Immature natural killer cell (primary cell): ENCODE measurements at regions not wholly inside any gene's neighbourhood (a gene's known extent, or its start where the extent isn't known, plus 50 kb on each side); places are given as distances from the start of the nearest gene placed in this dataset.

Source experiments
- DNase-seq, 3 donors: peaks; one replicate each; pipeline ENCODE4 v3.0.0; 2022; ENCODE audit warnings: mixed read lengths in 1 of 3
- H3K27ac Mint-ChIP-seq, 6 donors: one replicate each; pipeline ENCODE4 v1.8.0; 2020; ENCODE audit warnings: mixed read lengths in 6 of 6, mild to moderate bottlenecking in 5 of 6, inconsistent platforms in 4 of 6, moderate library complexity in 3 of 6
- H3K27me3 Mint-ChIP-seq, 3 donors: one replicate each; pipeline ENCODE4 v1.8.0; 2020 to 2021; ENCODE audit warnings: low read depth in 3 of 3, mild to moderate bottlenecking in 3 of 3, mixed read lengths in 3 of 3, moderate library complexity in 3 of 3, inconsistent platforms in 1 of 3
- H3K36me3 Mint-ChIP-seq, 3 donors: one replicate each; pipeline ENCODE4 v1.8.0; 2020; ENCODE audit warnings: mixed read lengths in 3 of 3, inconsistent platforms in 2 of 3, mild to moderate bottlenecking in 2 of 3
- H3K4me1 Mint-ChIP-seq, 2 donors: one replicate each; pipeline ENCODE4 v1.8.0; 2020; ENCODE audit warnings: inconsistent platforms in 2 of 2, mild to moderate bottlenecking in 2 of 2, mixed read lengths in 2 of 2, moderate library complexity in 1 of 2
- H3K4me3 Mint-ChIP-seq, 5 donors: one replicate each; pipeline ENCODE4 v1.8.0; 2020; ENCODE audit warnings: mild to moderate bottlenecking in 5 of 5, mixed read lengths in 5 of 5, inconsistent platforms in 3 of 5, moderate library complexity in 3 of 5
- H3K9me3 Mint-ChIP-seq, 6 donors: one replicate each; pipeline ENCODE4 v1.8.0; 2020; ENCODE audit warnings: mild to moderate bottlenecking in 6 of 6, mixed read lengths in 6 of 6, inconsistent platforms in 4 of 6, moderate library complexity in 3 of 6

GRCh38 chr13:111924678-111925075 is 142.3 kb upstream of the SOX1 start:
- Mint-ChIP-seq H3K4me3 (no peak overlapping the region), H3K27ac (no peak overlapping the region), H3K27me3 (peaks cover 0 to 3% (median 0%) of the 10 kb centered on the region in 3 donors), H3K9me3 (no peaks in the 10 kb centered on the region), H3K36me3 (no peaks in the 10 kb centered on the region), H3K4me1 (no peaks in the 10 kb centered on the region)
- no peak for DNase-seq

GRCh38 chr13:111925146-111925875 is 141.6 kb upstream of the SOX1 start:
- Mint-ChIP-seq H3K36me3 (no peaks in the 10 kb centered on the region), H3K4me1 (no peaks in the 10 kb centered on the region), H3K27ac (peak overlapping the region in 1 of 6 donors; percentile 73), H3K27me3 (peaks cover 0 to 3% (median 0%) of the 10 kb centered on the region in 3 donors), H3K9me3 (no peaks in the 10 kb centered on the region), H3K4me3 (no peak overlapping the region)
- no peak for DNase-seq

- H3K9me3 Mint-ChIP-seq = no peaks in the 10 kb centered on the region
- DNase-seq = no peak
- no peaks in the 10 kb centered on the region for H3K4me1 Mint-ChIP-seq
- H3K27ac Mint-ChIP-seq = no peak overlapping the region
- no peaks in the 10 kb centered on the region for H3K36me3 Mint-ChIP-seq
- no peak overlapping the region for H3K4me3 Mint-ChIP-seq
- H3K27me3 Mint-ChIP-seq = peaks cover 0 to 3% (median 3%) of the 10 kb centered on the region in 3 donors
Measured at GRCh38 chr13:111926501-111927180, 140.3 kb upstream of the SOX1 start.

DNA sequence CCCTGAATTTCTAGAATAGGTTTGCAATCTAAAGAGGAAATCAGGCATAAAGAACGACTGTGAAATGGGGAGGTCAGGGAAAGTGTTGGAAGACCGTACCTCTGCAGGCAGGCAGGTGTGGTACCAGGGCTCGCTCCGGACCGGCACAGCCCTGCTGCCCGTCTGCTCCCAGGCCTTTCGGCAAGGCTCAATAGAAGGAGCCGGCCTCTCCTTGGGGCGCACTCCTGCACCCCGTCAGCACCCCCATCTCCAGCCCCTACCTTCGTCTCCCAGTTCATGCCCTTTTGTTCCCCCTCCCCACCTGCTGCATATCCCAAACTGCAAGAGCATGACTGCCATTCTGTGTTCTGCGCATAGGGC is 139.8 kb upstream of the SOX1 start:
- peaks cover 3% of the 10 kb centered on the region in 3 donors for H3K27me3 Mint-ChIP-seq
- no peak for DNase-seq
- H3K36me3 Mint-ChIP-seq = no peaks in the 10 kb centered on the region
- H3K4me1 Mint-ChIP-seq = no peaks in the 10 kb centered on the region
- H3K27ac Mint-ChIP-seq = no peak overlapping the region
- peaks cover 0 to 3% (median 0%) of the 10 kb centered on the region in 6 donors for H3K9me3 Mint-ChIP-seq
- no peak overlapping the region for H3K4me3 Mint-ChIP-seq

DNA sequence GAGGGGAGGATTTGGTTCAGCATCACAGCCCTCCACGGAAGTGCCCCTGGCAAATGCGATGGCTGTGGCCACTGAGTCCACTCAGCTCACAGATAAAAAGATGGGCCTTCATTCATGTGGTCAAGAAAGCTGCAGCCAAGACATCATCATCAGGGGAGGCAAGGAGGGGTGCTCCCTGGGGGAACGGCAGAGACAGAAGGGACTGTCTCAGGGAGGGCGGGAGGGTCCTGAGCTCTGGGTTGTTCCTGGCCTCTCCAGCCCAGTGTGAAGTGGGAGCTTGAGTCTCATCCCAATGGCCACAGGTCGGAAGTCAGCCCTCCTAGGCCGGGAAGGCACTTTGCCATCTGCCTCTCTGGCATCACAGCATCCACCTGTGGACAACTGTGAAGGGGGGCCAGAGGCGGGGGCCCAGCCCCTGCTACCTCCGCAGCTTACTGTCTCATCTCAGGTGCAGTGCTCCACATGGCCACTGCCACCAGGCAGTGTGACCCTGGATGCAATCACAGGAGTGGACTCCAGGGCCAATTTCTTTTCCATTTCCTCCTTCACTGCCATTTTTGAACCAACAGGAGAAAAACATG is 137.8 kb upstream of the SOX1 start:
- DNase-seq = no peak
- H3K4me1 Mint-ChIP-seq = no peaks in the 10 kb centered on the region
- H3K27ac Mint-ChIP-seq = no peak overlapping the region
- H3K4me3 Mint-ChIP-seq = no peak overlapping the region
- H3K36me3 Mint-ChIP-seq = no peaks in the 10 kb centered on the region
- H3K9me3 Mint-ChIP-seq = peaks cover 0 to 5% (median 0%) of the 10 kb centered on the region in 6 donors
- peaks cover 3 to 5% (median 3%) of the 10 kb centered on the region in 3 donors for H3K27me3 Mint-ChIP-seq

- Mint-ChIP-seq H3K36me3 (no peaks in the 10 kb centered on the region), H3K4me3 (no peak overlapping the region), H3K9me3 (peaks cover 0 to 5% (median 0%) of the 10 kb centered on the region in 6 donors), H3K27me3 (peaks cover 3 to 16% (median 4%) of the 10 kb centered on the region in 3 donors), H3K4me1 (no peaks in the 10 kb centered on the region), H3K27ac (no peak overlapping the region)
- no peak for DNase-seq
Measured at GRCh38 chr13:111936267-111936925, 130.6 kb upstream of the SOX1 start.

- H3K27ac Mint-ChIP-seq = no peak overlapping the region
- H3K9me3 Mint-ChIP-seq = no peaks in the 10 kb centered on the region
- no peaks in the 10 kb centered on the region for H3K36me3 Mint-ChIP-seq
- no peak for DNase-seq
- no peaks in the 10 kb centered on the region for H3K4me1 Mint-ChIP-seq
- peaks cover 5 to 18% (median 5%) of the 10 kb centered on the region in 3 donors for H3K27me3 Mint-ChIP-seq
- H3K4me3 Mint-ChIP-seq = no peak overlapping the region
Measured at GRCh38 chr13:111937777-111938311, 129.1 kb upstream of the SOX1 start.

GRCh38 chr13:111938741-111939665 is 127.9 kb upstream of the SOX1 start:
- no peak for DNase-seq
- no peaks in the 10 kb centered on the region for H3K36me3 Mint-ChIP-seq
- H3K27me3 Mint-ChIP-seq = peaks cover 5 to 20% (median 5%) of the 10 kb centered on the region in 3 donors
- H3K9me3 Mint-ChIP-seq = no peaks in the 10 kb centered on the region
- H3K4me3 Mint-ChIP-seq = no peak overlapping the region
- no peak overlapping the region for H3K27ac Mint-ChIP-seq
- H3K4me1 Mint-ChIP-seq = no peaks in the 10 kb centered on the region

GRCh38 chr13:111939666-111940278 is 127.2 kb upstream of the SOX1 start:
- Mint-ChIP-seq H3K27me3 (peaks cover 5 to 20% (median 5%) of the 10 kb centered on the region in 3 donors), H3K4me3 (no peak overlapping the region), H3K36me3 (no peaks in the 10 kb centered on the region), H3K27ac (no peak overlapping the region), H3K4me1 (no peaks in the 10 kb centered on the region), H3K9me3 (no peaks in the 10 kb centered on the region)
- DNase-seq = no peak

- Mint-ChIP-seq H3K36me3 (no peaks in the 10 kb centered on the region), H3K27ac (no peak overlapping the region), H3K4me3 (no peak overlapping the region), H3K4me1 (no peaks in the 10 kb centered on the region), H3K9me3 (no peaks in the 10 kb centered on the region), H3K27me3 (peaks cover 3 to 20% (median 5%) of the 10 kb centered on the region in 3 donors)
- DNase-seq = no peak
Measured at GRCh38 chr13:111940892-111941291, 126.1 kb upstream of the SOX1 start.

DNA sequence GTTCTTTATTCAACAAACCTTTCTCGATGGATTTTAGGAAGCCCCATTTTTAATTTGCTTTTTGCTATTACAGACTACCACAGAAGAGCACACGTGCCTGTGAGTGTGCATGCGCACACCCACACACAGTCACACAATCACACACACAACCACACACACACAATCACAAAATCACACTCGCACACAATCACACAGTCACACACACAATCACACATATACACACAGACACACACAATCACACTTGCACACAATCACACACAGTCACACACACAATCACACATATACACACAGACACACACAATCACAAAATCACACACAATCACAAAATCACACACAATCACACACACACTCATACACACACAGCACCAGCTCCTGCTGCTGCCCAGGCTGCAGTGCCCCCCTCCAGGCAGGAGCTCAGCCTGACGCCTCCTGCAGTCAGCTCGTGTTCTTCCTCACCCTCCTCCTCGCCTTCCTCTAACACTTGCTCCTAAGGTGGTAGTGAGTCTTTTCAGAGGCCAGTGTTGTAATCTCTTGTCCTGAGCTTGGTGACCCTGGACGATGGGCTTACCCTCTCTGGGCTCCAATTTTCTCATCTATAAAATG is 125.0 kb upstream of the SOX1 start:
- peaks cover 2 to 15% (median 3%) of the 10 kb centered on the region in 3 donors for H3K27me3 Mint-ChIP-seq
- DNase-seq = no peak
- no peaks in the 10 kb centered on the region for H3K36me3 Mint-ChIP-seq
- H3K9me3 Mint-ChIP-seq = no peaks in the 10 kb centered on the region
- no peak overlapping the region for H3K27ac Mint-ChIP-seq
- no peak overlapping the region for H3K4me3 Mint-ChIP-seq
- no peaks in the 10 kb centered on the region for H3K4me1 Mint-ChIP-seq

GRCh38 chr13:111943229-111943795 is 123.6 kb upstream of the SOX1 start:
- no peak for DNase-seq
- Mint-ChIP-seq H3K27ac (no peak overlapping the region), H3K27me3 (peaks cover 2 to 7% (median 3%) of the 10 kb centered on the region in 3 donors), H3K4me1 (no peaks in the 10 kb centered on the region), H3K9me3 (no peaks in the 10 kb centered on the region), H3K4me3 (no peak overlapping the region), H3K36me3 (no peaks in the 10 kb centered on the region)
